ENCODE measurements at regions not wholly inside any gene's neighbourhood (a gene's known extent, or its start where the extent isn't known, plus 50 kb on each side); places are given as distances from the start of the nearest gene placed in this dataset.

DNA sequence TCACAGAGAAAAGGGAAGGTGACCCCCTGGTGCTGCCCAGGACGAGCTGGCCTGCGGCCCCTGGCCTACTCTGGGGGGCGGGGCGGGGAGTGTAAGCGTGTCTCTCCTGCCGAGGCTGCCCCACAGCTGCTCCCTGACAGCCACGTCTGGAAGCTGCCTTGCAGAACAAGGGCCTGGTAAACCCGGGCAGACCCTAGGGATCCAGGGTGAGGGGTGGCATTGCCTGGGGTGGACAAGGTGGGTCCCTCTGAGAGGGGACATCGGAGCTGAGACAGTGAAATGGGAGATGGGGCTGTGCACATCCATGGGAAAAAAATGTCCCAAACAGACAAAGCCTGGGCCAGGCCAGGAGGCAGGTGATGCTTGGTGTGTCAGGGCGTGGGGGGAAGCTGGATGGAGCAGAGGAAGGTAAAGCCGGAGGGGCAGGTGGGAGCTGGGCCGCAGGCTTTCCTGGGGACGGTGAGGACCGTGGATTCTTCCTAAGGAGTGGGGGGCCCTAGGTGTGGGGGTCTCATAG lies 66.0 kb upstream of the HDAC4 start:
- DNase-seq (ENCODE audit: low read depth) = no peak

- no peak for DNase-seq (ENCODE audit: low read depth)
These were observed 65.4 kb upstream of the HDAC4 start for GRCh38 chr2:239466061-239466754.

DNA sequence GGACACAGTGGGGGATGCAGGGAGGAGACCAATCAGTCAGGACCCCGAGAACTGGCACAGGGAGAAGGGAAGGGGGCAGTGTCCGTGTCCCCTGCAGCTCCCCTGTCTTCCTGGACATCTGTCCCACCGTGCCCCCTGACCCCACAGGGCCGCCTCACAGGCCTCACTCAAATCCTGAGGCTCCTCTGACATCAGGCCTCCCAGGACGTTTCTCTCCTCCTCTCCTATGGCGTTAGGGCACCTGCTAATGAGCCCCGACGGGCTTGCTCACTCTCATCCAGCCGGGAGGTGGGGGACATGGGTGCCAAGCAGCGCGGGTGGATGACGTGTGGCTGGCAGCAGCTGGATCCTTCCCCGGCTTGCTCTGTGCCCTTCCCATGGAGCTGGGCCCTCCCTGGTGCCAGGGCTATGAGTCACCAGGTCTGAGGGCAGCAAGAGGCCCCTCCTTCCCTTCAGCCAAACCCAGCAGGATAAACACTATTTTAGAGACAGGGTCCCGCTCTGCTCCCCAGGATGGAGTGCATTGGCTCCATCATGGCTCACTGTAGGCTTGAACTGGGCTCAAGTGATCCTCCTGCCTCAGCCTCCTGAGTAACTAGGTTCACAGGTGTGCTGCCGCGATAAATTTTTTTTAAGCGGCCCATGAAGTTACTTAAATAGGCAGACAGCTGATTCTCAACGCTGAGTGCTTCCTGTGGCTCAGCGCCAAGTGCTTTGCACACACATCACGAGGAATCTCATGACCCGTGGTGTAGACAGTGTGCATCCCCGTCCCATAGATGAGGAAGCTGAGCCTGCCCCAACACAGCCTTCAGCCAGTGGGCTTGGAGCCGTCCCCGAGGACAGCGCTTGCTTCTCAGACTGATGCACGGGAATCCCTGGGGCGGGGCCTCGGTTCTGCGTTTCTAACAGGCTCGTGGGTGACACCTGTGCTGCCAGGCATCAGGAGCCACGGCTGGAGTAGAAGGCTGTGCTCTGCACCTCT lies 64.5 kb upstream of the HDAC4 start:
- DNase-seq (ENCODE audit: low read depth) = no peak

GRCh38 chr2:239464166-239465016 lies 63.6 kb upstream of the HDAC4 start:
- no peak for DNase-seq (ENCODE audit: low read depth)

DNA sequence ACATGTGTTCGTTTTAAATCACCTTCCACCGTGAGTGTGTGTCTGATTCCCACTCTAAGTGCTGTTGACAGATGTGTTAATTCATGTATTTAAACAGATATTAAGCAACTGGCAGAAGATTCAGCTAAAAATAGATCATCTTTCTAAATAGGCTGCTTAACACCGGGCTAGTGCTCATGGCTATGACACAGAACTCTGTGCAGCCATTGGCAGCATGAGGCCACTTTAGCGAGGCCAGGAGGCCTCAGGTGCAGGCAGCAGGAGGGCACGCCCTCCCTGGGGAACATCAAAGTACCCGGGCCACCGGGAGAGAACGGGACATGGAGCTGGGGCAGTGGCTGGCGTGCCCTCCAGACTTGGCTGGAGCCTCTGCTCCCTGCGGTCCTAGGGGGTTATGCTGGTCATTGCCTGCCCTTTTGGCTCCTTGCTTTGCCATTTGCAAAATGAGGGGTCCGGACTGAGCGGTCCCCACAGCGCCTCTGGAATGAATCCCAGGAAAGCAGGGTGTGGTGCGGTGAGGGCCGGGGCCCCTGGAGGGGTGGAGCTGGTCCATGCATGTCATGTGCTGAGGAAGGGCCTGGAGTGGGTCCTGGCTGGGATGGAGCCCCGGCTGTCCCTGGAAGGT lies 62.8 kb upstream of the HDAC4 start:
- DNase-seq (ENCODE audit: low read depth) = no peak

- no peak for DNase-seq (ENCODE audit: low read depth)
These were observed 62.1 kb upstream of the HDAC4 start for GRCh38 chr2:239462671-239463506.

DNA sequence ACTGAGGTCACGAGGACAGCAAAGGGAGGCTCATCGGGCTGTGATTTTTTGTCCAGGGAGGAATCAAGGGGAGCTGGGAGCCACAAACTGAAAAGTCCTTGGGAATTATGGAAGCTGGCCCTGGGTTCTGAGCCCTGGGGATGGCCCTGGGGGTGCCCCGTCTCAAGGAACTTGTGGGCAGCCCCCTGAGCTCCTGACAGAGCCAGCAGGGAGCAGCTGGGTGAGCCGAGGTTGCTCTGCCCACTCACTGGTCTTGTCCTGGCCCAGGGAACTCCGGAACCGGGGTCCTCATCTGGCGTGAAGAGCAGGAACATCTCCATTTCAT lies 61.3 kb upstream of the HDAC4 start:
- DNase-seq (ENCODE audit: low read depth) = no peak

- DNase-seq (ENCODE audit: low read depth) = no peak
These were observed 60.7 kb upstream of the HDAC4 start for GRCh38 chr2:239461291-239462190.

DNA sequence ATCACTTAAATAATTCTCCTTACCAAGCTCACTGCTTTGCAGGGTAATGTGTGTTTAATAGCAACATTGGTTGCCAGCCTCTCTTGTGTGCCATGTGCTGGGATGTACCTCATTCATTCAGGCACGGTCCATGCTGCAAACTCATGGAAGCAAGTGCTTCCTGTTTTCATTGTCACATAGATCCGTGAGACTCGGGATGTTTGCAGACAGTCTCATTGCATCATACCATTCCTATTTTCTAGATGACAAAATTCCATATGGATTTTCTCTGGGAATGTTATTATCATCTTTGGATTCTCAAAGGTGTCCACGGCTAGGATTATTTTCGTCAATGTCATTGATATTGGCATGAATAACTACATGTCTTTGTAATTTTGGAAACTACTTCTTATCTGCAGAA lies 60.0 kb upstream of the HDAC4 start:
- DNase-seq (ENCODE audit: low read depth) = no peak

DNA sequence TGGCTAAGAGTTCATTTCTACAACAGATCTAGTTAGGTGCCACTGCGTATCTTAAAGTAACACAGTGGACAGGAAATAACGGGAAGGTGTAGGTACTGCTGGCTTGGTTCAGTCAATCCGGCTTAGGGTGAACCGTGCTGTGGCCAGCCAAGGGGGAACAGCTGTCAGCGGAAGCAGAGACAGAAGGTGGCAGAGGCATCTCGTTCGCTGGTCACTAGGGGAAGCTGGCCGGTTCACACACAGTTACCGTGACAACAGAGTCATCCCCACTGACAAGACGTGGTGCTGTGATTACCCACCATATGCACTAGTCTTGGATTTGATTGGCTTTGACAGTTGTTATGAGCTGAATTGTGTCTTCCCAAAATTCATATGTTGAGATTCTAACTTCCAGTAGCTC lies 58.8 kb upstream of the HDAC4 start:
- DNase-seq (ENCODE audit: low read depth) = no peak

DNA sequence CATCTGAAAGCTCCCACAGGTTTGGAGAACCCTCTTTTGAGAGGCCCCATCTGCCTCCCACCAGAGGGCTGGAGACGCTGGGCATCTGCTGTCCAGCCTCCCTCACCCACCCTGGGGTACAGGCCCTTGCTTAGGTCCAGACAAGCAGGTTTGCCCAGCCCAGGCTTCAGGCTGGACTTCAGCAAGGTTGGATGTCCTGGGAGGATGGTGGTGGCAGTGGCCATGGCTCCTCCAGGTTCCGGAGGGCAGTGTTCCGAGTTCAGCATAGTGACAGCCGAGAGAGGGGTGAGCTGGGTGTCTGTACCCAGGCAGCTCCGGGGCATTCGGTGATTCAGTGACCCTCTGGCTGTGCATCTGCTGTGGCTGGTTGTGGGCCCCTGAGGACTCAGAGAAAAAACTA lies 58.2 kb upstream of the HDAC4 start:
- DNase-seq (ENCODE audit: low read depth) = no peak

- no peak for DNase-seq (ENCODE audit: low read depth)
These were observed 57.0 kb upstream of the HDAC4 start for GRCh38 chr2:239457586-239458445.

DNA sequence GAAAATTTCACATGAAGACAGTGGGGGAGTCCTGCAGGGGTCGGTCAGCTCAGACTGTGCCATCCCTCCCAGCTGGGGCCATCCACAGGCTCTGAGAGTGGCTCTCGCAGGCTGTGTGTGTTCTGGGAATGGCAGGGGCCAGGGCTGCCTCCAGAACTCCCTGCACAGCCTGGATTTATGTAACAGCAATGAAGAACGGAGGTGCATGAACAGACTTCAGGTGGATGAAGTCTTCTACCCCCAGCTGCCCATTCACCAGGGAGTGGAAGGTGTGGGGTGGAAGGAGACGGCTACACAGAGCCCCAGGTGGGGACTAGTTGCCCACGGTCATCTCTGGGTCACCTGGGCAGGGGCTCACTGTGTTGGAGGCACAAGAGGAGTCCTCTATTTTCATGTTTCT lies 56.1 kb upstream of the HDAC4 start:
- DNase-seq (ENCODE audit: low read depth) = no peak

GRCh38 chr2:239455436-239456203 lies 54.8 kb upstream of the HDAC4 start:
- DNase-seq (ENCODE audit: low read depth) = no peak

DNA sequence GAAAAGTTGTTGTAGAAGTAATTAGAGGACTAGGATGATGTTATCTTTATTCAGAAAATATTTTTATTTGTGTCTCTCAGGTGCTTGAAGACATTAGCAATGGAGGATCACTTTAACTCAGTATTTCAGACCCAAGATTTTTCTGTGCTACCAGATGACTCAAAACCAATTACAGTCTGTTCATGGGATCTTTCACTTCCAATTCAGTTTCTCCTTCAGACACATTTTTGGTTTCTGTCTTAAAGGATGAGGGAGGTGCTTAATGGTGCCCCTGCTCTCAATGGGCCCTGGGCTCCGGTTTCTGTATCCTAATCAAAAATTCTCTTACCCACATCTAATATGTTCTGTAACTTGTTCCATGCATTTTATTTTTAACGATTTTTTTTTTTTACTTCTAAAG lies 53.7 kb upstream of the HDAC4 start:
- DNase-seq (ENCODE audit: low read depth) = no peak
